ENCODE measurements at regions not wholly inside any gene's neighbourhood (a gene's known extent, or its start where the extent isn't known, plus 50 kb on each side); places are given as distances from the start of the nearest gene placed in this dataset.

DNA sequence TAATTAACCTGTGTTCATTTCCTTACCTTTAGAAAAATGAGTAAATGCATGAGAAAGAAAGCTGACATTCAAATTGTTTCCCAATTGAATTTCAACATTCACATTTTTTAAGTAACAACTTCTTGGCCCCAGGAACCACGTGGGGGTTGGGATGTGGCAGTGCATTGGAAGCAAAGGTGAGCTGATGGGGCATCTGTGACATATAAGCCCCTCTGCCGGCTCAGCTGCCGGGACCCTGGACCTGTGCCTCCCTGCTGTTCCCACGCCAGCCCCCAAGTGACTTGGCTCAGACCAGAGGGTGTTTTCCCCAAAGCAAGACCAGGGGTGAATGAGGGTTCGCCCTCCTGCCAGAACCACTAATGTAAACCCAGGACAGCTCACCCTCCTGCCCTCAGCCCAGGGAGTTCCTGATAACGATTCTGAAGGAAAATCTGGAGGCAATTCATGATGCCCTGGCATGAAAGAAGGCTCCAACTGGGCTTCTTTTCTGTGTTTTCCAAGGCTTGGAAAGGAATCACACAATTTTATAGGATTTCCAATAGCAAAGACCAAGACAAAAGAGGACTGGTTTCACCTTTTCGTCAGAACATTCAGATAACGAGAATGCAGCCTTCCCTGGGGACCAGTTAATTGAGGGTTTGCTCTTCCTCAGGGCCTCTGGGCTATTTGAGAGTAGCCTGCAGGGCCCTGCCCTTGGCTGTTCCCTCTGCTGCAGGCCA lies 193.2 kb upstream of the TWIST2 start:
- no peak for DNase-seq (ENCODE audit: low read depth in 2 of 2)

DNA sequence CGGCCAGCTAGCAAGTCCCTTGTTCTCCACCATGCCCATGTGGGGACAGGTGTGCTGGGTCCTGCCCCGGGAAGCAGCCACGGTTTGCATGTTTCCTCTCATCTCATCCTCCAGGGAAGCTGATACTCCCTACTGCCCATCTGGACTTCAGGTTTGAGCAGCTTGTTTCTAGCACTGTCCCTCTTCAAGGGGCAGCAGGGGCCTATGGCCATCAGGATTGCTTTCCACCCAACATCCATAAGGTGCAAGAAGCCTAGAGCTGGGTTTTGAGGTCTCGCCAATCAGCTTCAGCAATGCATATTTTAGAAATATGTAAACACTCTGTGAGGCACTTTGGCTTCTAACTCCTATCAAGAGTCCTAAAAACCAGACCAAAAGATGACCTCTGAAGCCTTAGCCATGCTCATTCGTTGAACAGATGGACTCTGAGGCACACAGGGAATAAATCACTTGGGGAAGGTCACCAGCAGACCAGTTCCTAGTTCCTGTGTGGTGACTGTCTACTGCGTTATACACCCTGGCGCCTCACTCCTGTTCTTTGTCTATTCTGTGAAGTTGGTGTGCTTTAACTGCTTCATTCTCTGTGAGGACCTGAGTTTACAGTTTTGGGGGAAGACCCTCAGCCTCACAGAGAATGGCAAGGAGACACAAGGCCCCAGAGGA lies 192.6 kb upstream of the TWIST2 start:
- DNase-seq (ENCODE audit: low read depth in 2 of 2): no peak

DNA sequence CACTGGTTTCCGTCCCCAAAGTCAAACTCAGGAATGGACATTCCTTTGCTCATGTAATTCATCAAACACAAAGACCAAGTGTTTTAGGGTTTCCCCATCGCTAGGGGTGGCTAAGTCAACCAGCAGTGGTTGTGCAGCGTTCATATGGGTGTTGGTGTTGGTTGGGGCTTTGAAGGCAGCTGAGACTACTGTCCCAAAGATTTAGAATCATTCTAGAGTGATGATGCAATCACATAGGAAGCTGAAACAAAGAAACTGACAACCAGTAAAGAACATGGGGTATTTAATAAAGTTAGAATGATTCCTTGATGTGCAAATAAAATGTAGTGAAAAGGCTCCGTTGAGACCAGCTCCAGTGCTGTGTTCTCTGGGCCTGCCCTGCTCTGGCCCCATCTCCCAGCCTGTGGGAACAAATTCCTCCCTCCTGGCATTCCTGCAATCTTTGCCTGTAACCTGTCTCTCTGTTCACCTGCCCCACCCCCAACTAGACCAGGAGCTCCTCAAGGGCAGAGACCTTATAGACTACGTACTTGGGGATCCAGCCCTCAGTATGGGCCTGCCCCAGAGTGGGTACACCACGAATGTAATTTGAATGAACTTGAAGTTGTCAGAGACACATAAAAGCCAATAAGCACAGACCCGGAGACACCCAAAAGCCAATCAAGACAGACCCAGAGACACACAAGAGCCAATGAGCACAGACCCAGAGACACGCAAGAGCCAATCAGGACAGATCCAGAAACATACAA lies 191.7 kb upstream of the TWIST2 start:
- DNase-seq (ENCODE audit: low read depth in 2 of 2): no peak

DNA sequence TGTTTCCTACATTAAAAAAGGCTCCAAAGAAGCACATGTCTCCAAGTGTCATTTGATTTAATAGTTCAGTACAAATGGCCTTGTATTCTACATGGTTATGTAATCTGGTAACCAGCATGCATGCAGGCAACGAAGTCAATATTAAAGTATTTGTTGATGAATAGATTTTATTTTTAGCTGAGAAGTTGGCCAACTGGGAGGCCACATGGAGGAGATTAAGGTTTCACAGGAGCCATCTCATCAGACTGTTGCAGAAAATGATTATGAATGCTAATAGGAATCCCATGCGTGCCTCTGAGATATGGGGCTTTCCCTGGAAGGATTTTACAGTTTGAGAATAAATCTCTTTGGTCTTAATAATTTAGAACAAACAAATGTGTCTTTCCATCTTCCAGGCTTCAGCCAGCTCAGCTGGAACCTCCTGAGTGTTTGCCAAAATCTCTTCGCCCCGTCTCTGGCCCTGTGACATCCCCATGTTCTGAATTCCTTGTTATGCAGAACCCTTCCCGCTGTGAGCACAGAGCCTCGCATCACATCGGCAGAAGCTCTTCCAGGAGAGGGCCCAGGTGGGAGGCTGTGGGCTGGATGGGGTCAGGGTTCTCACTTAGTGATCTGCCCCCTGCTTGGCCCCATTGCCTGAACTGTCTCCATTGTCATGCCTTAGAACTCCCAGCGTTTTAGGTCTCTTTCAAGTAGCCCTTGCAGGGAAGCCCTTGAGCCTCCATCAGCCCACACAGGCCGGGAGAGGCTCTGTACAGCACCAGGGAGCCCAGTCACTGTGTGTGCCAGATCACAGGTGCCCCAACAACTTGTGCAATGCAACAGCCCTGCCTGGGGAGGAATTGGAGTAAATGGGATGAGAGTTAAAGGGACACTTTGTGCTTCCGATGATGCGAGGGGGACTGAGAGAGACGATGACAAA lies 190.5 kb upstream of the TWIST2 start:
- DNase-seq (ENCODE audit: low read depth in 2 of 2): no peak

DNA sequence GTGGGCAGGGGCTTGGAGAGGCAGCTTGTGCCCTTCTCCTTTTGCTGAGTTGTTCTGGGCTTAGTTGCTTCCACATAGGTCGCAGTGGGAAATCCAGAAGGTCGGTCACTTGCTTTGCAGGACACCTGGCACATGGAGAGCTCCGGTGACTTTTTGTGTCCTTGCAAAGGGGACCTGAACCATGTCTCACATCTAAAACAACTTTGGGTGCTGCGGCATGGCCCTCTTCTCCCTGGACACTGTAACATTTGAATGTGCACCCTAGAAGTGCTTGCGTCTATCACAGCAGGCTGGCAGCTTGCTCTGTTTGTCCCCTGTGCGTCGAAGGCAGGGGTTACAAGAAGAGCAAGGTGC lies 189.9 kb upstream of the TWIST2 start:
- DNase-seq (ENCODE audit: low read depth in 2 of 2): no peak

DNA sequence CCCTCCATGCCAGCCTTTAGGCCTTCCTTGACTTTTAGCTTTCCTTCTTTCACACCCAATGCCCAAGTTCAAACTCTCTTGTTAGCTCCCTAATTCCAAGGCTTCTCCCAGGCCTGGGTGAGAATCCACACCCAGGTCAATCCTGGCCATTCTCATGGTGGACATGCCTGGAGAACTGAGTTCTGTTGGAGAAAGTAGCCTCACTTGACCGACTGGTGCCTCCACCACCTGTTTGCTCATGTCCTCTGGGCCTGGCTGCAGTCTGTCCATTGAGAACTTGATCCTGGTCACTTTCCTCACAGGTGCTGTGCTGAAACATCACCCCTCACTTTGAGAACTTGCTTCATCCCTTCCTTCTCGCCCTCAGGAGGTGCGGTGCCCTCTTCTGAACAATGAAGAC lies 189.1 kb upstream of the TWIST2 start:
- DNase-seq (ENCODE audit: low read depth in 2 of 2): no peak

DNA sequence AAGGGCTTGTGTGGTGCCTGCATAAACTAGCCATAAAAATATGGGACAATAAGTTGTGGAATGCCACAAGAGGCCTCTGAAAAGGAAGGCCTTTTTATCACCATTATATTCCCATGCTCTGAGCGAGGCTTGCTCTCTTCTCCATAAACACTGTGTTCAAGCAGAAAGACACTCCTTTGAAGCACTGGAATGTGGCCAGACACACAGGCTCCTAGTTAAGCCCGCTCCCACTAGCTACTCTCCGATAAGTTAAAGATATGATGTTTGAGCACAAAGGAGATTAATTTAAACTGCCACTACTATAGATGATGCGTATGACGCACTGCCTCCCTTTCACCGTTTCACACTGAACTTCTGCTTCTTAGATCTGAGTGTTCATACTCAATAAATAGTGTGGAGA lies 188.7 kb upstream of the TWIST2 start:
- no peak for DNase-seq (ENCODE audit: low read depth in 2 of 2)

DNA sequence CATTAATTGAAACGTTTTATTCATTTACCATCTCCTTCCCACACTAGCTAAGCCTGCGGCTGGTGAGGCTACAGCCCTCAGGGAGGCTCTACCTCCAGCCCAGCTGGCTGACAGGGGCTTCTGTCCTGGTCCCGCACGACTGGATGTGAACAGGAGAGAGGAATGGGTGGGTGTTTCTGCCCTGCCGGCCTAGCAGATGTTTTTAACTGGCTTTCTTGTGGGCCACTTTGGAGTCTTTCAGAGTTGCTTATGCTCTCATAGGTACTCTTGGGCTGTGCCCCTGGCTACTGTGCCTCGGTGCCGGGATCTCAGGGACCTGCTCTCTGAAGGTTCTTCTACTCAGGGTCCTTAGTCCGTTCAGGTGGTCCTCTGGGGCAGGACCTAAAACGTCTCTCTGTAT lies 184.3 kb upstream of the TWIST2 start:
- DNase-seq (ENCODE audit: low read depth in 2 of 2): no peak

DNA sequence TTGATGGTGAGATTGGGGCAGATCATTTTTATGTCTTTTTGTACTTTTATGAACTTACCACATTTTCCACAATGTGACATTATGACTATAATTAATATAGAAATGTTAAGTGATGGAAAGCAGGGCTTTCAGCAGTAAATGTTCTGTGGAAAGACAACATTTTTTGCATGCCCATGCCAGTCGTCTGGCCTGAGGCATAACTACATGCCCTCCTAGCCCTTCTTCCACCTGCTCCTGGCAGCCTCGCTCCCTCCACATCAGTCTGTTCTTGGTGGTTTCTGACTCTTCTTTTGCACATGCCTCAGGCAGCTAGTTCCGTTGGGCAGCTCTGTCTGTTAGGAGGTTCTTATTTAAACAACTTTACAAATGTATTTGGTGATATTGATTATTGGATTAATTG lies 182.0 kb upstream of the TWIST2 start:
- no peak for DNase-seq (ENCODE audit: low read depth in 2 of 2)

DNA sequence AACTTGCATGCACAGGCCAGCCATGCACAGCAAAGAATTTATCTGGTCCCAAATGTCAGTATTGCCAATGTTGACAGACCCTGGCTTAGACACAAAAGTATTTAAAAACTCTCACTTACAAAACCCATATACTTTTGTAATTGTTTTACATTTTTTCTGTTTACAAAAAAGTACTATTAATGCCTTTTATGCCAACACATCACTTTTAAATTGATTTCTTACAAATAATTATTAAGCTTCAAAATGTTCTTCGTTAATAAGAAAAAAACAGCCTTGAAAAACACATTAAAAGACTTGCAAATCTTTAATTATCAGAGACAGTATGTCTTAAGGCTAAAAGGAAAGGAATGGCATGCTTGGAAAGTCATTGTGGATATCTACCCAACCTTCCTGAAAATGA lies 181.3 kb upstream of the TWIST2 start:
- no peak for DNase-seq (ENCODE audit: low read depth in 2 of 2)

DNA sequence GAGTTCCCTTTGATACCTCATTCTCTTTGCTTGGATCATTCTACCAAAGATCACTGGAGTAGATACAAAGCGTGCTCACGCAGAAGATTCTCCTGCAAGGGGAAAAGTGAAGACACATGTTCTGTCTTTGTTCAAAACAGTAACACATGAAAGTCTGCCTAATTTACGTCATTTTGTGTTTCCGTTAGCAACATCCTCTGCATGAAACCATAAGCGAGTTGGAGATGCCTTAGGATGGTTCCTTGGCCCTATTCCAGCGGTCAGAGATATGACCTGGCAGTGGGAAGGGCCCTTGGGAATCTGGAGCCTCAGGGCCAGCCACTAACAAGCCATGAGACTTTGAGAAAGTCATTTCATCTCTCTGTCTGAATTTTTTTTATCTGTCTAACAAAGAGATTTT lies 180.9 kb upstream of the TWIST2 start:
- DNase-seq (ENCODE audit: low read depth in 2 of 2): no peak

DNA sequence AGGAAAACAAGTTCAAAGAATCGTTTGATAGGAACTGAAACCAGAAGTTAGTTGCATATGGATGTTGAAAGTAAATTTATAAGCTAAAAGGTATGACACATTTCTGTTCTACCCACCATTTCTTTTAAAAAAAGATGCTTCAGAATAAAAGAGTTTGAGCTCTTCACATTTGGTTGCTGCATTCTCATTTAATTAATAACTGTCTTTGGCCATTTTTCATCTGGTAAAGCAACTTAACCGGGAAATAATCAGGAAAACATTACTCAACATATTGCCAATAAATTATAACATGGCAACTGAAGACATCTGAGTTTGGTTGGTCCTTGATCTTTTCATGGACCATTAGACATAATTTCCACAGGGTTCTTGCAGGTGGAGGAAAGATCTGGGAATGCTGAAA lies 180.2 kb upstream of the TWIST2 start:
- no peak for DNase-seq (ENCODE audit: low read depth in 2 of 2)

DNA sequence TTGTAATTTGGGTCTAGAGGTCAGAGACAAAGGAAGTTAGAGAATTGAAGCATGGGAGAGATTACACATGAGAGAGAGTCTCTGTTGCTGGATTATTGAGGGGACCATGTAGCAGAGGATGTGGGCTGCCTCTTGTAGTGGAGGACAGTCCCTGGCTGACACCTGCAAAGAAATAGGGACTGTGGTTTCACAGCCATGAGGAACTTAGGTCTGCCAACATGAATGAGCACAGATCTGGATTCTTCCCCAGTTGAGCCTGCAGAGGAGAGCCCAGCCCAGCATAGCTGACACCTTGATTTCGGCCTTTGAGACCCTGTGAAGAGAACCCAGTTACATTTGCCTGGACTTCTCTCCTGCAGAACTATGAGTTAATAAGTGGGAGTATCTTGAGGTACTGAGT lies 179.5 kb upstream of the TWIST2 start:
- DNase-seq (ENCODE audit: low read depth in 2 of 2): no peak

DNA sequence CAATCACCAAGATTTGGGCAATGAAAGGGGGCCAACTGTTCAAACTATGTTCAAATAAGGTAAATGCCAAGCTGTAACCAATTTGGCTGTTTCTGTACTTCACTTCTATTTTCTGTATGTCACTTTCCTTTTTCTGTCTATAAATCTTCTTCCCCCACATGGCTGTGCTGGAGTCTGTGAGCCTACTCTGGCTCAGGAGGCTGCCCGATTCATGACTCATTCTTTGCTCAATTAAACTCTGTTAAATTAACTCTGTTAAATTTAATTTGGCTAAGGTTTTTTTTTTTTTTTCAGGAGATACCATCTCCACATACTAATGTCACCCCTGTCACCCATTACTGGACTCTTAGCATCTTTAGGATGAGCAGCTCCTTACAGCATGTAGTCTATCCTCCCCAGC lies 178.8 kb upstream of the TWIST2 start:
- no peak for DNase-seq (ENCODE audit: low read depth in 2 of 2)

DNA sequence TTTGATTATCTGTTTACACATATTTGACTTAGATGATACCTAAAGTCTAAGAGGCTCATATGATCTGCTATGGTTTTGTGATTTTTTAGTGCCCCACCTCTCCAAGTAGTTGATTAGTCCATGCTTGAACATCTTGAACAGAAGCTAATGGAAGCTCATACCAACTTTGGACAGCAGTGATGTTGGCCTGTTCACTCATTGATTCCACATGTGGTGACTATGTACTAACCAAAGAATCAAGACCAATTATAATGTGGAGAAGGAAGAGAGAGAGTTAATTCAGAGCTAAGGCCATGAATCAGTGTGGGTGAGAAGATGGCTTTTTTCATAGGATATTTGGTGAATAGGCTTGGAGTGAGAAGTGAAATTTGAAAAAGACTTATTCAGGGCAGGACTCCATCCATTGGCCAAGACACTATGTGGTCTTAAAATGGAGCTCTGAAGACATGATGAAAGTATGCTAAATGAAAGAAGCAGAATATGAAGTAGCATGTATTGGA lies 178.3 kb upstream of the TWIST2 start:
- no peak for DNase-seq (ENCODE audit: low read depth in 2 of 2)

DNA sequence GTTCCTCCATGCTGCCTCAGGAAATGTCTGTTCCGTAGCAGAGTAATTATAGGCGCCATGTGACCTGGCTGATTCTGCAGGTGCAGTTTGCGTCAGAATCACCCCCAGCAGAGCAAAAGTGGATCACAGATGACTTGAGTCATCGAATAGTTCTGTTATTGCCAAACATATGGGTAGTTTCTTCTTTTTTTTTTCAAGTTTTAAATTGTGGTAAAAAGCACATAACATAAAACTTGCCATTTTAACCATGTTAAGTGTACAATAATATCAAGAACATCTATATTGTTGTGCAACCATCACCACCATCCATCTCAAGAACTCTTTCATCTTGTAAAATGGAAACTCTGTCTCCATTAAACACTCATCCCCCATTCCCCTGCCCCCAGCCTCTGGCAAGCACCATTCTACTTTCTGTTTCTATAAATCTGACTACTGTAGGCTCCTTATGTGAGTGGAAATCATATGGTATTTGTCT lies 177.7 kb upstream of the TWIST2 start:
- no peak for DNase-seq (ENCODE audit: low read depth in 2 of 2)

DNA sequence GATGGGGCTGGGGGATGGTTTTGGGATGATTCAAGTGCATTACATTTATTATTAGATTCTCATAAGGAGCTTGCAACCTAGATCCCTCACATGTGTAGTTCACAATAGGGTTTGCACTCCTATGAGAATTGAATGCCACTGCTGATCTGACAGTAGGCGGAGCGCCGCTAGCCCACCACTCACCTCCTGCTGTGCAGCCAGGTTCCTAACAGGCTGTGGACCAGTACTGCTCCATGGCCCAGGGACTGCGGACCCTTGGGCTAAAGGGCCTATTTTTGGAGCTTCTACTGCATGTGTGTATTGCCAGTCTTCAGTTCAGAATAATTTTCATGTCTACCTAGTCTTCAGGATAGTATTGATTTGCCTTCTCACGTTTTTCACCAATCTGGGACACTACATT lies 165.3 kb upstream of the TWIST2 start:
- DNase-seq (ENCODE audit: low read depth in 2 of 2): no peak

DNA sequence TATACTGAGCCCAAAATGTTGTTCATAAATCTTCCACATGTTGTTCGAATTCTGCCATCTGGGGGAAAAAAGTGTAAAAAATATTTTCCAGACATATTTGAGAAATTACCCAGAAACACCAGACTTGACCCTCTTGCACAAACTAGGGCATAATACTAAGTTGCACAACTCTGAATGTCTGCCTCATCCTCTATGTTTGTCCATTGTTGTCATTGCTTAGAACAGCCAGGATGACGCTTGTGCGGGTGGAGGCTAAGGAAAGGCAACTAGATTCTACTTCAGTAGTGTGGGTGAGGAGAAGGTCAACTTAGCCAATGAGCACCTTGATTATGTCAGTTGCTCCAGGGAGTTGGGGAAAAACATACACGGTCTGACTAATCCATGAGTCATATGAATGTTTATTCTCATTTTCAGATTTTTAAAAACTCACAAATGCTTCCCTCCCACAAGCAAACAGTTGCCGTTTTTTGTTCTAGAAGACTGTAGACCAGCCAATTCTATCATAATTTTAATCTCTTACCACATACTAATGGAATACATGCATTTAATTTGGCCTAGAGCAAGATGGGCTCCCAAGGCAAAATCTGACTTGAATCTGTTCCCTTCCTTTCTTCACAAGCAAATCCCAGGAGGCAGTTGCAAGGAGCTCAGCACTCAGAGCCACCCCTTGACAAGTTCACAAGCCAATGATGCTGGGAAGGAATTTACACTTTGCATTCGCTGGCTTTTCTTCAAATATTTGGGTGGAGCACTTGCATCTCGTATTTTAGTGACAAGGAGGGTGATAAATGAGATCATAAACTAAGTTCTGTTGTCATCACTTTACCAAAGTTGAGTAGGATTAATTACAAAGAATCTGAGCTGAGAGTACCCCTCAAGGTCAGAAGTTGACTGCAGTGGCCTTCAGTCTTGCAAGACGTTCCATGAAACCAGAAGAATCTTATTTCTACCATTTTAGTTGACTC lies 163.2 kb upstream of the TWIST2 start:
- no peak for DNase-seq (ENCODE audit: low read depth in 2 of 2)

DNA sequence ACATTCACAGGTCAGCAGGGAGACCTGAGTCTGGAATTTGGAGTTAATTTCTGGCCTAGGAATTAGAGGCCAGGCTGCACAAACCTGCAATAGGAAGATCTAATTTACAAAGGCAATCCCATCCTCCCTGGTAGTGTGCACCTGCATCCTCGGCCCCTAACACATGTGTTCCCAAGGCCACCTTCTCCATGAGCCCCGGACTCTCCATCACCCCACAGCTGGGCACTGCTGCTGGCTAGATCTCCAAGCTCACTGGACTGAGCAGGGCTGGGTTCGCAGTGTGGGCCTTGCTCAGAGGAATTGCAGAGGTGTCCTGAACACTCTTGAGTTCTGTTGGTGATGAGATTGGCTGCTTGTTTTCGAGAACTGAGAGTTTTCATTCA lies 162.6 kb upstream of the TWIST2 start:
- DNase-seq (ENCODE audit: low read depth in 2 of 2): no peak

DNA sequence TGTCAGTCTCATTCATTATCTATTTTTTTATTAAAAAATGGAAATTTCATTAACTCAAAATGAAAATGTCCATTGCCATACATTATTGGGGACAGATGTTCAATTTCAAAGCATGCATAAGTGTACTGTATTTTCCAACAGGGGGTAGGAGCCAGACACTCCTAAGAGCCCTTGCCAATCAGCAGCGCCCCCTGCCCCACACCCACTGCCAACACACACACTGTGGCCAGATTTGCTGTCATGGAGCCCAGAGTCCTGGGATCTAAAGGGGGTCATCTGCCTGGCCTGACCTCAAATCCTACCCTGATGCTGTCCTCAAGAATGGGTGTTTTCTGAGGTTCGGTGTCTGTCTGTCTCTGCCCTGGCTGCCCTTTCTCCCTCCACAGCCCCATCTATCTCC lies 162.2 kb upstream of the TWIST2 start:
- no peak for DNase-seq (ENCODE audit: low read depth in 2 of 2)

DNA sequence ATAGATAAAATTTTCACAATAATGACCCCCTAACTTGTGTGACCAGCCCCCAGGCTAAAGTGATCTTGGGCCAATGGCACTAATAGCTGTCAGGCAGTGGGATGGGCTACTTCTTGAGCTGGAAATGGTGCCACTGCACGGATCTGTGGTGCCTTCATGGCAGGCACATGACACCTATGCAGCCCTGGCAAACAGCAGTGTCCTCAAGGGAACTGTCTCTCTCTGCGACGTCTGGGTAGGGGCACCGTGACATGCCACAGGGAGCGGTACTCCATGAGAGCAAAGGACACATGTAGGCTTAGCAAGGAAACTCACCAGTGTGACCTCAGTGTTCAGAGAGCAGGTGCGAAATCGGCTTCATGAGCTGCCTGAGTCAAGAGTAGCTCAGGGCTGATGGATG lies 161.7 kb upstream of the TWIST2 start:
- no peak for DNase-seq (ENCODE audit: low read depth in 2 of 2)
